ENCODE measurements at regions not wholly inside any gene's neighbourhood (a gene's known extent, or its start where the extent isn't known, plus 50 kb on each side); places are given as distances from the start of the nearest gene placed in this dataset.
"Not testable (repeated sequence)": the region's sequence is repeated elsewhere in the genome, so short reads cannot be mapped to it uniquely, and the experiment has no call there.

GRCh38 chr13:44863641-44864040, 125.6 kb downstream of the NUFIP1 start:
- H3K4me1 Mint-ChIP-seq (ENCODE audit: low read depth); H3K4me3 Mint-ChIP-seq; H3K9me3 Mint-ChIP-seq; H3K36me3 Mint-ChIP-seq (ENCODE audit: low read depth); H3K27ac Mint-ChIP-seq: not testable (repeated sequence)
- H3K27me3 Mint-ChIP-seq, result peaks cover 28% of the 10 kb centered on the region

- H3K27ac Mint-ChIP-seq, result no peak overlapping the region
- peaks cover 44% of the 10 kb centered on the region for H3K27me3 Mint-ChIP-seq
- no peaks in the 10 kb centered on the region for H3K9me3 Mint-ChIP-seq
- H3K36me3 Mint-ChIP-seq (ENCODE audit: low read depth), result no peaks in the 10 kb centered on the region
- no peaks in the 10 kb centered on the region for H3K4me1 Mint-ChIP-seq (ENCODE audit: low read depth)
- H3K4me3 Mint-ChIP-seq, result no peak overlapping the region
Measured at GRCh38 chr13:44860454-44860853, 128.8 kb downstream of the NUFIP1 start.

DNA sequence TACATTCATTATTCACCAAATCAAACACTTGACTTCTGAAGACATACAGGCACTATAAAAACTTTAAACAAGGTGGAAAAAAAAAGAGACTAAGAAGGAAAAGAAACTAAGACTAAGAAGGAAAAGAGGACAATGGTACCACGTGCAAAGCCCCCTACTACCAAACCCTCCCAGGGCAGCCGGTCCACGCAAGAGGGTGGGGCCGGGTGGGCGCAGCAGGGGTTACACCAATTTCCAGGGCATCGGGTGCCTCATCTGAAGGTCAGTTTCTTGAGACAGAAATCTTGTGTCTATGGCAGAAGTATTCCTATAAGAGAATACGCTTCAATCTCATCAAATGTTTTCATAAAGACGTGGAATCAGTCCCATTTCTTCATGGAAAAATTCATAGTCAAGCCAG, 131.5 kb downstream of the NUFIP1 start:
- Mint-ChIP-seq H3K4me1 (ENCODE audit: low read depth) (no peaks in the 10 kb centered on the region), H3K27ac (no peak overlapping the region), H3K4me3 (no peak overlapping the region), H3K9me3 (no peaks in the 10 kb centered on the region), H3K27me3 (peaks cover 37% of the 10 kb centered on the region), H3K36me3 (ENCODE audit: low read depth) (no peaks in the 10 kb centered on the region)

GRCh38 chr13:44857061-44857460, 132.2 kb downstream of the NUFIP1 start:
- no peak overlapping the region for H3K4me3 Mint-ChIP-seq
- no peaks in the 10 kb centered on the region for H3K4me1 Mint-ChIP-seq (ENCODE audit: low read depth)
- H3K36me3 Mint-ChIP-seq (ENCODE audit: low read depth), result no peaks in the 10 kb centered on the region
- no peak overlapping the region for H3K27ac Mint-ChIP-seq
- no peaks in the 10 kb centered on the region for H3K9me3 Mint-ChIP-seq
- H3K27me3 Mint-ChIP-seq, result peaks cover 33% of the 10 kb centered on the region

DNA sequence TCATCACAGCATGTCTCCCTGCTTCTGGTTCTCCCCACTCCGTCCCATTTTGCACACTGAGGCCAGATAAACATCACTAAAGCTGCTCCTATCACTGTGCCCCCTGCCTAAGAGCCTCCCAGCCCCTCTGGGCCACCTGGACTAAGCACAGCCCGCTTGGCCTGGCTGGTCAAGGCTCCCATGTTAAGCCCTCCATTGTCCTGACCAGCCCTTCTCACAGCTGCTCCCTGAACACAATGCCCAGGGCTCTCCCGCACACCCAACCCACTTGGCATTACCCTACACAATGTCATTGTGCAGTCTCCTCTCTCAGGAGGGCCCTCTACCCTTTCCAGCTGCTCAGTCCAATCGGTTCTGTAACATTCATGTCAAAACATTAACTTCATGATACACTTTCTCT, 133.4 kb downstream of the NUFIP1 start:
- peaks cover 31% of the 10 kb centered on the region for H3K27me3 Mint-ChIP-seq
- H3K9me3 Mint-ChIP-seq, result no peaks in the 10 kb centered on the region
- no peaks in the 10 kb centered on the region for H3K36me3 Mint-ChIP-seq (ENCODE audit: low read depth)
- H3K4me1 Mint-ChIP-seq (ENCODE audit: low read depth), result no peaks in the 10 kb centered on the region
- no peak overlapping the region for H3K27ac Mint-ChIP-seq
- no peak overlapping the region for H3K4me3 Mint-ChIP-seq

DNA sequence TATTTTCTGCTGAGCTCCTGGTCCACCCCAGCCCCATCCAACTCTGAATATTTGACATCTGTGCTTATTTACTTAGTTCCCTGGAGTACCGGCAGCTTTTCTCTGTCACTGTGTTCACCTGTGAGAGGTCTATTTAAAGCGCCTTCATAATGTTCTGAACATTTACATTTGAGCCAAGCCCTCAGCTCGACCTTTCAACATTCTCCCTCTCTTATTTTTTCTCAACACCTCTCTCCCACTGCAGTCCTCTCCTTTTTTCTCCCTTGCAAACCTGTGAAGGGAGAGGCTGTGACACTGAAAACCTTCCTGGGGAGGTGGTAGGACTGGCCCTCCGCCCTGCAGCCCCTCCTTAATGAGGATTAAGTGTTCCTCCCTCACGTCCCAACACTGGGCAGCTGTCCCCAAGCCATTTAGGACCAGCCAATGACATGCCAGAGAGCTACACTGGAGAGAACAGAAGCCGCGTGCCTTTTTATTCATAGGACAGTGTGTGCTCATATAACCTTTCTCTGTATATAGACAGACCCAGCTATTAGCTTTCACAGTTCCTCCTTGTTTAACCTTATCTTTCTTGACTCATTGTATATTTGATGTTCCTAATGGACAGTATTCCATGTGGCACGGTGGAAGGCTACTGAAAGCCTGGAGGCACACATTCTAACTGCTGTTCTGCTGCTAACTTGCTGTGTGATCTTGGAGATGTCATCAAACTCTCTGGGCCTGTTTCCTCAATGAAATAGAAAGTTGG, 134.8 kb downstream of the NUFIP1 start:
- Mint-ChIP-seq H3K27ac (no peak overlapping the region), H3K4me1 (ENCODE audit: low read depth) (no peaks in the 10 kb centered on the region), H3K27me3 (peaks cover 23% of the 10 kb centered on the region), H3K36me3 (ENCODE audit: low read depth) (no peaks in the 10 kb centered on the region), H3K4me3 (no peak overlapping the region), H3K9me3 (no peaks in the 10 kb centered on the region)

DNA sequence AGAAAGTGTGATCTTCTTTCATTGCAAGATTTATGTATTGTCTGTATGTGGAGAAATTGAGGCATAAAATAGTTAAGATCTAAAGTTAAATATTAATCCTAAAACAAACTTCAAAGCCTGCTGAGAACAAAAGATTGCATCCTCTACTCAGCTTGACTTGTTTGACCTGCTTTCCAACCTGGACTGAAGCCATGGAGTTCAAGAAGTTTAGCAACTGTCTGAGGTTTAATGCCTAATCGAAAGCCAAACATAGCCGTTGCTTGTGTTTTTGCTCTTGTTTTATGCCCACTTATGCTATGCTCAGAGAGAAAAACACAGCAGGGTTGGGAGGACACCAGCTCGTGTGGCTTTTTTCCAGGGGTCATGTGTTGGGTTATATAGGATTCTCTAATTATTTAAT, 135.6 kb downstream of the NUFIP1 start:
- Mint-ChIP-seq H3K36me3 (ENCODE audit: low read depth) (no peaks in the 10 kb centered on the region), H3K4me1 (ENCODE audit: low read depth) (no peaks in the 10 kb centered on the region), H3K4me3 (no peak overlapping the region), H3K27me3 (peaks cover 15% of the 10 kb centered on the region), H3K9me3 (no peaks in the 10 kb centered on the region), H3K27ac (no peak overlapping the region)

DNA sequence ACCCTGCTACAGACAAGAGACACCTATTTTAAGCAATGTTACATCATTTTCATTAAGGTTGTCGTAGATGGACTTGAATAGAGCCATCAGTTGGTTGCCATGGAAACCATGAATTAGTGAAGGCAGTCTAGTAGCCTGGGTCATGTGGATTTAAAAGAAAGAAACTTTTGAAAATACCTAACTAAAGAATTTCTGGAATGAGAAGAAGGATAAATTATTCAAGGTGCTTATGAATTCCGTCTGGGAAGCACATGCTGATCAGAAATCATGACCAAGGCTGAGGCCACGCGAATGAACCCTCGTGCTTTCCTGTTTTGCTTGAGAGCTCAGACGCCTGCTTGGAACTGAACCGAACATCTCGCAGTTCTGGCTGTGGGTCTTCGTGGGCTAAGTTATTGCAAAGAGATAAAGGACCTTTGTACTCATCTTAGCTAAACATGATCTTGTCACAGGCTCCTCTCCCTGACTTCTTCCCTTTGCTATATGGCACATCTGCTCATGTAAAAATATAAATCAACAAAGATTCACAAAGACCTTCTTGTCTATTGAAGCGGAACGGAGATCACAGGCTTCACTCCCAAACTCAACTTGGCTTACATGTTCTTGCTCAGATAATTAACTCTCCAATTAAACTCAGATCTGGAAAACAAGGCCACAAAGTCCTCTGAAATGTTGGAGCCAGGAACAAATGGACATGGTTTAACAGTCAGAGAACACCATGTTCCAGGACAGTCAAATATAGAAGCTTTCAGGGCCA, 140.2 kb downstream of the NUFIP1 start:
- Mint-ChIP-seq H3K27me3 (peaks cover 15% of the 10 kb centered on the region), H3K4me1 (ENCODE audit: low read depth) (no peaks in the 10 kb centered on the region)

DNA sequence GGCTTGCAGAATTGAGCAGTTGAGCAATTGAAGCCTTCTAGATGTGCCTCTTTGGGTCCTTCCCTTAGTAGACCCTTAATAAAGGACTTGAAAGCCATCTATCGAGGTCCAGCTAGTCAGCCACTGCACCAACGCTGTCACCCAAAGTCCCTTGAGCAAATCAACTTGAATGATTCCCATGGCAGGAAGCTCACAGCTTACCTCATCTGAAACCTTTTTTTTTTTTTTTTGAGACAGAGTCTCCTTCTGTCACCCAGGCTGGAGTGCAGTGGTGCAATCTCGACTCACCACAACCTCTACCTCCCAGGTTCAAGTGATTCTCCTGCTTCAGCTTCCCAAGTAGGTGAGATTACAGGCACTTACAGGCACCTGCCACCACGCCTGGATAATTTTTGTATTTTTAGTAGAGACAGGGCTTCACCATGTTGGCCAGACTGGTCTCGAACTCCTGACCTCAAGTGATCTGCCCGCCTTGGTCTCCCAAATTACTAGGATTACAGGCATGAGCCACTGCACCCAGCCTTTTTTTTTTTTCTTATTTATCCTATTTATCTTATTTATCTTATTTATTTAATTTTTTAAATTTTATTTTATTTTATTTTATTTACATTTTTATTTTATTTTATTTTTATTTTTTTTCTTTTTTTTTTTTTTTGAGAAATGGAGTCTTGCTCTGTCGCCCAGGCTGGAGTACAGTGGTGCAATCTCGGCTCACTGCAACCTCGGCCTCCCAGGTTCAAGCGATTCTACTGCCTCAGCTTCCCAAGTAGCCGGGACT, 143.8 kb downstream of the NUFIP1 start:
- not testable (repeated sequence) for H3K27ac Mint-ChIP-seq; H3K4me1 Mint-ChIP-seq (ENCODE audit: low read depth); H3K36me3 Mint-ChIP-seq (ENCODE audit: low read depth); H3K4me3 Mint-ChIP-seq; H3K9me3 Mint-ChIP-seq
- H3K27me3 Mint-ChIP-seq, result peaks cover 15% of the 10 kb centered on the region

More for the DNA sequence above, 140.2 kb downstream of the NUFIP1 start:
- Mint-ChIP-seq H3K27ac (no peak overlapping the region), H3K9me3 (no peaks in the 10 kb centered on the region), H3K4me3 (no peak overlapping the region), H3K36me3 (ENCODE audit: low read depth) (no peaks in the 10 kb centered on the region)

- Mint-ChIP-seq H3K27me3 (peaks cover 19% of the 10 kb centered on the region), H3K9me3 (no peaks in the 10 kb centered on the region), H3K27ac (no peak overlapping the region), H3K36me3 (ENCODE audit: low read depth) (no peaks in the 10 kb centered on the region), H3K4me1 (ENCODE audit: low read depth) (no peaks in the 10 kb centered on the region), H3K4me3 (no peak overlapping the region)
Measured at GRCh38 chr13:44844786-44845185, 144.5 kb downstream of the NUFIP1 start.

- Mint-ChIP-seq H3K9me3 (no peaks in the 10 kb centered on the region), H3K4me1 (ENCODE audit: low read depth) (no peaks in the 10 kb centered on the region), H3K36me3 (ENCODE audit: low read depth) (no peaks in the 10 kb centered on the region), H3K4me3 (no peak overlapping the region), H3K27me3 (peaks cover 19% of the 10 kb centered on the region), H3K27ac (no peak overlapping the region)
Measured at GRCh38 chr13:44843403-44843802, 145.9 kb downstream of the NUFIP1 start.

DNA sequence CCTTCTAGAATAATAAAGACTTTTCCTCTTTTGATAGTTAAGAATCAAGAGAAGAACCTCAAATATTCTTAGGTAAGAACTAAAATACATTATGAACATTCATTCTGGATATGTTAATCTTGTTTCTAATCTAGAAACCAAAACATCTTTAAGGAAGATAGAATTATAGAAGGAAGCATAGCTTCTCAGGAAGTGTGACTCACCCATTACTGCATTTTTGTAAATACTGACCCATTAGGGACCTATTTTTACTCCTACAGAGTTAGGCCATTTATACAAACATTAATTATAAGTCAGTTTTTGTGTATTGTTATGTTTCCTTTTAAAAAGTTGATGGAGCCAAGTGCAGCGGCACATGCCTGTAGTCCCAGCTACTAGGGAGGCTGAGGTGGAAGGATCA, 147.1 kb downstream of the NUFIP1 start:
- Mint-ChIP-seq H3K4me3 (no peak overlapping the region), H3K9me3 (no peaks in the 10 kb centered on the region), H3K27ac (no peak overlapping the region), H3K27me3 (peaks cover 13% of the 10 kb centered on the region), H3K4me1 (ENCODE audit: low read depth) (no peaks in the 10 kb centered on the region), H3K36me3 (ENCODE audit: low read depth) (no peaks in the 10 kb centered on the region)

DNA sequence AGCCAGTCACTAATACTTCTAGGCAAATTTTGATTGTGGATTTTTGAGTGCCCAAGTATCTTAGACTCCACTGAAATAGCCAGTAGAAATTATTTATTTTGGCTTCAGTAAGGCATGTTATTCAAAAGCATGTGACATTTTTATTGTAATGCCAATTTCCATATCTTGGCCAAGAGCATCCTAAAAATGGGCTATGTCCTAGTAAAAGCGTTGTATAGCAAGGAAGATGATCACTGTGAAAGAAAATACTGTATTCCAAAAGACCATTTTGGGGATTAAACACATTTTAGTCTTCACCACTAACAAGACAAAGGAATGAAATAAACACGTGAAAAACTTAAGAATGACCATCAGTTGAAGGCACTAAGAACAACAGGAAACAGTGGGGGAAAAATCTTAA, 149.1 kb downstream of the NUFIP1 start:
- H3K36me3 Mint-ChIP-seq (ENCODE audit: low read depth), result no peaks in the 10 kb centered on the region
- H3K27me3 Mint-ChIP-seq, result peaks cover 5% of the 10 kb centered on the region
- H3K9me3 Mint-ChIP-seq, result no peaks in the 10 kb centered on the region
- no peaks in the 10 kb centered on the region for H3K4me1 Mint-ChIP-seq (ENCODE audit: low read depth)
- H3K4me3 Mint-ChIP-seq, result no peak overlapping the region
- H3K27ac Mint-ChIP-seq, result no peak overlapping the region

GRCh38 chr13:44837250-44837649, 152.0 kb downstream of the NUFIP1 start:
- Mint-ChIP-seq H3K4me1 (ENCODE audit: low read depth) (no peaks in the 10 kb centered on the region), H3K9me3 (no peaks in the 10 kb centered on the region), H3K4me3 (no peak overlapping the region)

DNA sequence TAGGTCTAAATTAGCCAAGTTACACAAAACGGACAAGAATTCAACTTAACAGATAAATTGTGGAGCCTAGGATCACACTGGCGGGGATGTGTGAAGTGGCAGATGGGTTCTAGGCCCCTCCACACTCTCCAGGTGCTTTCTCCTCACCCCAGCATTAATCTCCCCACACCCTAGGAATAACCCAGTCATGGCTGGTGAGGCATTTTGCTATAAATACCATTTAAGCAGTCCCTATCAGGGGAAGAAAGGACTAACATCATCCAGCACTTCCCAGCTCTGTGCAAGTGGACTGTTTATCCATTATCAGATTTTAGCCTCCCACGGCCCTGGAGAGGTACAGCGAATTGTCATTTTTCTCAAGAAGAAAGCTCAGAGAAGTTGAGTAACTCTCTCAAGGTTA, 154.9 kb downstream of the NUFIP1 start:
- H3K27me3 Mint-ChIP-seq, result peaks cover 5% of the 10 kb centered on the region
- no peaks in the 10 kb centered on the region for H3K9me3 Mint-ChIP-seq
- no peaks in the 10 kb centered on the region for H3K4me1 Mint-ChIP-seq (ENCODE audit: low read depth)
- no peaks in the 10 kb centered on the region for H3K36me3 Mint-ChIP-seq (ENCODE audit: low read depth)
- no peak overlapping the region for H3K4me3 Mint-ChIP-seq
- H3K27ac Mint-ChIP-seq, result no peak overlapping the region

More at GRCh38 chr13:44837250-44837649, 152.0 kb downstream of the NUFIP1 start:
- Mint-ChIP-seq H3K27me3 (peaks cover 9% of the 10 kb centered on the region), H3K36me3 (ENCODE audit: low read depth) (no peaks in the 10 kb centered on the region), H3K27ac (no peak overlapping the region)
